Fibroblast of gingiva (primary cell): ENCODE measurements at regions not wholly inside any gene's neighbourhood (a gene's known extent, or its start where the extent isn't known, plus 50 kb on each side); places are given as distances from the start of the nearest gene placed in this dataset.

Source experiments
- DNase-seq: peaks from one replicate; pipeline ENCODE4 v3.0.0-alpha.2; 2011; ENCODE audit warnings: low read depth

GRCh38 chr2:181189951-181190350 lies 209.5 kb downstream of the UBE2E3 start:
- DNase-seq, result no peak

- no peak for DNase-seq
Observed at GRCh38 chr2:181190711-181191110, 210.3 kb downstream of the UBE2E3 start.

GRCh38 chr2:181193550-181193949 lies 213.1 kb downstream of the UBE2E3 start:
- no peak for DNase-seq

GRCh38 chr2:181196401-181196800 lies 216.0 kb downstream of the UBE2E3 start:
- DNase-seq, result no peak

- no peak for DNase-seq
Observed at GRCh38 chr2:181197140-181197760, 216.8 kb downstream of the UBE2E3 start.

- DNase-seq, result no peak
Observed at GRCh38 chr2:181198183-181198864, 217.9 kb downstream of the UBE2E3 start.

- DNase-seq, result peak; percentile 38
Observed at GRCh38 chr2:181203412-181203811, 223.0 kb downstream of the UBE2E3 start.

- peak; percentile 4 for DNase-seq
Observed at GRCh38 chr2:181203916-181204315, 223.5 kb downstream of the UBE2E3 start.

- DNase-seq, result no peak
Observed at GRCh38 chr2:181218401-181218821, 238.0 kb downstream of the UBE2E3 start.

- DNase-seq, result no peak
Observed at GRCh38 chr2:181223234-181223633, 234.0 kb upstream of the ITGA4 start.

- DNase-seq, result no peak
Observed at GRCh38 chr2:181224866-181225265, 232.3 kb upstream of the ITGA4 start.

- no peak for DNase-seq
Observed at GRCh38 chr2:181228661-181229060, 228.5 kb upstream of the ITGA4 start.

GRCh38 chr2:181231151-181231550 lies 226.0 kb upstream of the ITGA4 start:
- no peak for DNase-seq

GRCh38 chr2:181231886-181232621 lies 225.1 kb upstream of the ITGA4 start:
- DNase-seq, result peak; percentile 2

GRCh38 chr2:181234487-181234891 lies 222.7 kb upstream of the ITGA4 start:
- no peak for DNase-seq

- no peak for DNase-seq
Observed at GRCh38 chr2:181235011-181235410, 222.2 kb upstream of the ITGA4 start.

GRCh38 chr2:181235683-181236459 lies 221.3 kb upstream of the ITGA4 start:
- no peak for DNase-seq

GRCh38 chr2:181239201-181239799 lies 217.9 kb upstream of the ITGA4 start:
- DNase-seq, result no peak

- no peak for DNase-seq
Observed at GRCh38 chr2:181240844-181241243, 216.3 kb upstream of the ITGA4 start.

GRCh38 chr2:181241366-181241765 lies 215.8 kb upstream of the ITGA4 start:
- no peak for DNase-seq

- DNase-seq, result no peak
Observed at GRCh38 chr2:181241797-181242196, 215.4 kb upstream of the ITGA4 start.

- no peak for DNase-seq
Observed at GRCh38 chr2:181242262-181242661, 214.9 kb upstream of the ITGA4 start.
